A549 (cell line): ENCODE measurements at regions not wholly inside any gene's neighbourhood (a gene's known extent, or its start where the extent isn't known, plus 50 kb on each side); places are given as distances from the start of the nearest gene placed in this dataset.
"Not testable (repeated sequence)": the region's sequence is repeated elsewhere in the genome, so short reads cannot be mapped to it uniquely, and the experiment has no call there.

Experiments
- CEBPB ChIP-seq, 2 experiments: fragments of >200 bp in 1 of 2; sonication (Bioruptor Twin) in 1 of 2; formaldehyde crosslinking in 1 of 2; IDR thresholded peaks; 2 replicates each; pipeline ENCODE4 v1.6.1; 2012 to 2016
- CTCF ChIP-seq: fragments of >200 bp; sonication (Bioruptor Twin); formaldehyde crosslinking; IDR thresholded peaks from 3 replicates; pipeline ENCODE4 v1.5.1; 2016
- FOSB ChIP-seq: fragments of 250-450 bp; sonication (Bioruptor Pico); IDR thresholded peaks from 2 replicates; pipeline ENCODE4 v1.5.0; 2020; ENCODE audit warnings: mild to moderate bottlenecking, moderate library complexity
- FOSL2 ChIP-seq, 2 experiments: fragments of 450-650 bp in 1 of 2; fragments of >200 bp in 1 of 2; sonication (Bioruptor Twin) in 1 of 2; formaldehyde crosslinking; IDR thresholded peaks; 2 replicates each; pipeline versions ENCODE4 v1.5.0 to v1.6.1; 2016 to 2020; ENCODE audit warnings: mild to moderate bottlenecking in 1 of 2, moderate library complexity in 1 of 2
- HDAC2 ChIP-seq: fragments of 200-600 bp; sonication (generic); IDR thresholded peaks from 2 replicates; pipeline ENCODE4 v1.6.1; 2016
- HOXB13 ChIP-seq: fragments of 250-450 bp; sonication (Bioruptor Pico); IDR thresholded peaks from 2 replicates; pipeline ENCODE4 v1.5.0; 2020; ENCODE audit warnings: low read depth, mild to moderate bottlenecking, moderate library complexity
- KDM5A ChIP-seq: fragments of 200-600 bp; sonication (generic); IDR thresholded peaks from 2 replicates; pipeline ENCODE4 v1.6.1; 2016; ENCODE audit warnings: antibody characterized with exemption, mild to moderate bottlenecking
- PBX3 ChIP-seq: IDR thresholded peaks from 2 replicates; pipeline ENCODE4 v1.6.1; 2012
- POLR2A ChIP-seq: IDR thresholded peaks from 2 replicates; pipeline ENCODE4 v1.6.1; 2012; ENCODE audit warnings: mild to moderate bottlenecking, low read length
- RAD21 ChIP-seq, 2 experiments: fragments of >200 bp in 1 of 2; sonication (Bioruptor Twin) in 1 of 2; formaldehyde crosslinking in 1 of 2; IDR thresholded peaks in 1 of 2; conservative IDR thresholded peaks in 1 of 2; 2 replicates in 1 of 2; 3 replicates in 1 of 2; pipeline ENCODE4 v1.6.1; 2012 to 2018; ENCODE audit warnings: inconsistent platforms in 1 of 2
- ZC3H11A ChIP-seq: fragments of 450-650 bp; IDR thresholded peaks from 2 replicates; pipeline ENCODE4 v1.6.1; 2014; ENCODE audit warnings: antibody characterized with exemption, mild to moderate bottlenecking
- ZSCAN20 ChIP-seq: fragments of 250-450 bp; sonication (Bioruptor Pico); IDR thresholded peaks from 2 replicates; pipeline ENCODE4 v1.8.0; 2022; ENCODE audit warnings: mild to moderate bottlenecking, moderate library complexity

GRCh38 chr18:8920856-8921787 lies 181.4 kb upstream of the NDUFV2 start:
- TF ChIP-seq FOSL2 (IDR thresholded peaks at IDR 0.05); FOSL2 (CRISPR knock-in tag; IDR thresholded peaks at IDR 0.05); CTCF; CEBPB (IDR thresholded peaks at IDR 0.05); HOXB13 (CRISPR knock-in tag); KDM5A; POLR2A; RAD21 (conservative IDR thresholded peaks at IDR 0.05 in 1 of 2, IDR thresholded peaks at IDR 0.05 in 1 of 2); FOSB; PBX3; ZC3H11A; HDAC2; ZSCAN20: not testable (repeated sequence)
